ENCODE measurements at regions not wholly inside any gene's neighbourhood (a gene's known extent, or its start where the extent isn't known, plus 50 kb on each side); places are given as distances from the start of the nearest gene placed in this dataset.

GRCh38 chr9:7892975-7893374 is 93.4 kb upstream of the DMAC1 start:
- Histone ChIP-seq H2BK120ac (replicated peaks; ENCODE audit: low read depth, low read length) (no peak overlapping the region), H2BK12ac (ENCODE audit: low read depth, low read length) (no peak overlapping the region), H3K14ac (ENCODE audit: insufficient read length) (no peak overlapping the region), H3K9ac (replicated peaks in 1 of 4; ENCODE audit: extremely low read depth in 1 of 4, low read depth in 3 of 4, low read length in 3 of 4) (no peak overlapping the region), H3K36me3 (ENCODE audit: control insufficient read depth in 2 of 4, insufficient read depth in 4 of 4, low read length in 3 of 4) (no peaks in the 10 kb centered on the region), H3K4me1 (replicated peaks in 1 of 4; ENCODE audit: control insufficient read depth in 3 of 4, insufficient read depth in 4 of 4, low read length in 3 of 4) (no peaks in the 10 kb centered on the region), H3K23me2 (ENCODE audit: low read depth, low read length) (no peaks in the 10 kb centered on the region), H3K79me1 (ENCODE audit: low read depth, low read length) (no peaks in the 10 kb centered on the region), H2BK5ac (ENCODE audit: low read depth, low read length) (no peak overlapping the region), H3K4me2 (ENCODE audit: insufficient read depth in 1 of 2, low read depth in 2 of 2, low read length in 2 of 2) (no peak overlapping the region), H4K20me1 (replicated peaks in 1 of 2; ENCODE audit: control insufficient read depth in 1 of 2, insufficient read depth in 2 of 2, low read length in 2 of 2) (no peaks in the 10 kb centered on the region), H4K5ac (ENCODE audit: insufficient read length, low read depth, low read length) (no peak overlapping the region), H3K4ac (replicated peaks; ENCODE audit: insufficient read length, low read depth, low read length) (no peak overlapping the region), H3K79me2 (ENCODE audit: control insufficient read depth in 1 of 2, insufficient read depth in 2 of 2, low read length in 2 of 2) (no peaks in the 10 kb centered on the region), H3K4me3 (ENCODE audit: extremely low read depth in 1 of 4, insufficient read depth in 2 of 4, low read depth in 3 of 4, low read length in 4 of 4) (no peak overlapping the region), H4K91ac (replicated peaks; ENCODE audit: insufficient read length, low read length) (no peak overlapping the region), H2AFZ (ENCODE audit: low read length) (no peak overlapping the region), H2BK20ac (ENCODE audit: low read length) (no peak overlapping the region), H3K27me3 (replicated peaks in 1 of 4; ENCODE audit: control insufficient read depth in 3 of 4, extremely low read depth in 1 of 4, insufficient read depth in 3 of 4, low read length in 3 of 4) (no peaks in the 10 kb centered on the region), H2BK15ac (ENCODE audit: low read length) (no peak overlapping the region), H3K23ac (ENCODE audit: insufficient read length) (no peak overlapping the region), H3K56ac (replicated peaks; ENCODE audit: insufficient read length, low read depth, low read length) (no peak overlapping the region), H3K27ac (ENCODE audit: low read depth, low read length) (no peak overlapping the region), H3K18ac (ENCODE audit: extremely low read depth, low read length) (no peak overlapping the region), H4K8ac (ENCODE audit: extremely low read depth, insufficient read depth, low read length) (no peak overlapping the region), H3K9me3 (ENCODE audit: insufficient read depth in 2 of 2, low read depth in 1 of 2, low read length in 1 of 2) (0 out of 4 replicates have a peak, but pooled peaks cover 0 to 3% of the 10 kb centered on the region in 2 experiments), H2AK5ac (ENCODE audit: low read depth, low read length) (no peak overlapping the region)
- DNase-seq (ENCODE audit: low read depth in 1 of 2, low spot score in 2 of 2) (no peak), FAIRE-seq (no peak)
- WGBS, 2 experiments (ENCODE audit: extremely low coverage in 1 of 2, insufficient coverage in 1 of 2, insufficient read length in 1 of 2, insufficient replicate concordance in 2 of 2, low coverage in 1 of 2, low lambda C conversion rate in 2 of 2, missing lambda C conversion rate in 1 of 2): 90% methylated on average over 4 of the region's 5 CpGs; no CpG with 5 or more reads in 1 of the 2 experiments
- POLR2A ChIA-PET (ENCODE audit: partially characterized antibody): no interaction called here
- CTCF ChIA-PET (ENCODE audit: partially characterized antibody): interaction anchor here (0.6 kb wide), 1 partner anchor 259 kb away, joined by 3 read pairs; no protein-coding TSS in a partner anchor
- TF ChIP-seq TBP (IDR thresholded peaks at IDR 0.05; ENCODE audit: low read depth, low read length) (no peak), TCF12 (IDR thresholded peaks at IDR 0.05; ENCODE audit: low read depth, low read length) (no peak), CBX8 (IDR thresholded peaks at IDR 0.05; ENCODE audit: borderline replicate concordance, low read depth, low read length) (no peak)
